Embryonic facial prominence (tissue), 1 donor: ENCODE measurements at regions not wholly inside any gene's neighbourhood (a gene's known extent, or its start where the extent isn't known, plus 50 kb on each side); places are given as distances from the start of the nearest gene placed in this dataset.

Source experiments
- DNase-seq: peaks from one replicate; pipeline ENCODE4 v3.0.0-alpha.2; 2016; ENCODE audit errors: extremely low spot score

DNA sequence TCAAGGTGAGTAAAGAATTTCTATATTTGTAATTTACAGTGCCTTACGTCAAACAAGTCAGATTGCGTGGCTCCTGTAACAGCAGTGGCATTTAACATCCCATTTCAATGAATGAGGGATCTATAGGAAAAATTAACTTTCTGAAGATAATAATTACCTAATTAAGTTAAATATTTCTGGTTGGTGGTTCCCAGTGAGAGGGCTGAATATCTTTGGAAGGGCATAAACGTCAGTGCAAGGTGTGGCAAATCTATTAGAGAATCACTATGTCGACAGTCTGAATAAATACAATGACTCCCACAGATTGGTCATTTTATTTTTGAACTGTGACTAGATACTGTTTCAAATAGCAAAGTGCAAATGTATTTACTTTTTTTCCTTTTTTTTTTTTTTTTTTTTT, 80.0 kb downstream of the S1PR1 start:
- DNase-seq = no peak

DNA sequence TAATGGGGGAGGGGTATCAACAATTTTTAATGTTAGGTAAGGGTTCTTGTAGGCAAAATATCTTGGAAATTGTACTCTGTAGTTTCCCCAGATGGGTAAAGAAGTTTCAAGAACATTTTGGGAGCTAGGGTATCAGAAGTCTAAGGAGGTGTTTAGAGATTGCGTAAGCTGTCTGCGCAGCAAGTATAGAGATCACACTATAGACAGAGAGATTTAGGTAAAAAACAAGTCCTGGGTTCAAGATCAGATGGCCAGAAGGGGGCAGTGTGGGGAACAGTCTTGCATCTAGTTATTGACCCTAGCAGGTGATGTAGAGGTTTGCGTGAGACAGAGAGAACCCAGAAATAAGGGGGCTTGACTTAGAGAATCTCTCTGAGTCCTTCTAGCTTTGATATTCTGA, 80.8 kb downstream of the S1PR1 start:
- no peak for DNase-seq

DNA sequence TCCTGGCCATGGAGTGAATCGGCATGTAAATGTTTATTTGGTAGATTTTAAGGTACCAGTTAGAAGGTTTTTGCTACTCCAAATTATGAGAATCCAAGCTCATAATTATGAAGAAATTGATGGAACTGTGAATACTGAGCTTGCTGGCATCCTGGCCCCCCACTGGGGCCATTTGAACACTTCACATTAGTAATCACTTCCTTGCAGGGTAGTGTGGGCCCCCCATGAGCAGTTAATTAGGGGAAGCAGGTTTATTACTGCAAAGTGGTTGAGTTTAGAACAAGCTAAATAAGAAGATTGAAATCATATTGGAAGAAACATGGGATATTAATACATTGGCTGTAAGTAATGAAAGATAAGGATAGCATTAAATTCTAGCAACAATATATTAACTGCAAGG, 86.7 kb downstream of the S1PR1 start:
- no peak for DNase-seq

DNA sequence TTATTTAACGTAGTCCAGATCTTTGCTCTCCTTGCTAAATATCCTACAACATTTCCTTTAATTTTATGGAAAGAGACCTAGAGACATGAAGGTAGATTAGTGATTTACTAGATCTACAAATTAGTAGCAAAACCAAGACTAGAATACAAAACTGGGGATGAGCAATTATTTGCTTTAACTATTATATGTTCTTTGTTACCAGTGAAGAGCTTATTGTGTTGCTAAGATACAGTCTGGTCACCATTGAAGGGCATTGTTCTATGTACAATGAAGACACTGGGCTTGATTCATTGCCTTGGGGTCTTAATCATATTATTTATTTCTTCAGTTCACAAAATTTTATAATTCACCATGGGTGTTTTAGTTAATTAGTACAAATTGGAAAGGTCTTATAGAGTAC, 88.3 kb downstream of the S1PR1 start:
- no peak for DNase-seq

DNA sequence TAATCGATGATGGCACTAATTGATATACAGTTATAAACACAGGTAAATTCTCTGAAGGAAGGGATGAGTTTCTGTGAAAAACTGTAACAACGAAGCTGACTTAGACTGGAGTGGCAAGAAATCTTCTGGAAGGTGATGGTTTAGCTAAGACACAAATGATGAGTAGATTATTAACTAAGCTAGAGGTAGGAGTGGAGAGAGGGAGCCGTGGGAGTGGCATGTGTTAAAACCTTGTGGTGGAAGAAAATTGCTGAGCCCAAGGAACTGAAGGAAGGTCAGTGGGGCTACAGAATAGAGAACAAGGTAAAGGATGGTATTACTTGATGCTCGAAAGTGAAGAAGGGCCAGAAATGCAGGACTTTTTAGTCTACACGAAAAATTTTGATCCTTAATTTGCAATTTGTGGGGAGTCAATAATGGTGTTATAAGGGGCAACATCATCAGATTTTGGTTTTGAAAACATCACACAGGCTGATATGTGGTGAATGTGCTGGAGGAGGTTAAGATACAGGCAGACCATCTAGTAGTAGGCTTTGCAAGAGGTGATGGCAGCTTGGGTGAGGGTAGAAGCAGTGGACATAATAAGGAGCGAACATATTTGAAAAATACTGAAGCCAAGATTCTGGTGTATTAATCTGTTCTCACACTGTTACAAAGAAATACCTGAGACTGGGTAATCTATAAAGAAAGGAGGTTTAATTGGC, 93.8 kb downstream of the S1PR1 start:
- no peak for DNase-seq

DNA sequence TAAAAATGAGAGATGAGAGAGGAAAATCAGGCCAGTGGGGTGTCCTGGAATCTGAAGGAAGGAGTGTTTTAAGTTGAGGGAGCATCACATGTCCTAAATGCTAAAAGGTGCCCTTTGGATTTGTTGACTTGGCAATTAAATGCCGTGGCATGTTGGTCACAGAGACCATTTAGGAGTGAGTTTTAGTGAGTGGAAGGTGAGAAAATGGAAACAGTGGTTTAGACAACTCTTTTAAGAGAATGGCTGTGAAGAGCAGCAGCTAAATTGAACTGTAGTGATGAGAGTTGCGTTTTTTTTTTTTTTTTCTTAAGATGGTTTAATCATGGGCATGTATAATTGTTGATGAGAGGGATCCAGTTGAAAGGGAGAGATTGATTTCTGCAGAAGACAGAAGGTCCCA, 95.0 kb downstream of the S1PR1 start:
- no peak for DNase-seq

DNA sequence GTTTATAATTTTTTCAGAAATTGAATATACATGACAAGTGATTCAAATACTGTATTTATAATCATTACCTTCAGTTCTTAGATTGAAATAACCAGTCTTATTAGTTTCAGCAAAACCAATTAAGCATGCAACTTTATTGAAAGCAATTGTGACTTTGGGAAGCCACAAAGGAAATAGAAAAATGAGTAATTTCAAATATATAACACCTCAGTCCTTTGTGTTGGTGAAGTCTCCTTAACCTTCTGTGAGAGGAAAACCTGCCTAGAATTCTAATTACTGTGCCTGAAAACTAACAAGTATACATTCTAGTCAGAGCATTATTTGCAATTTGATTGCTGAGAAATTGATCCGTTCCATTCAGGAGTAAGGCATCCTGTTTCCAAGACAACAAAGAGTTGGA, 95.8 kb downstream of the S1PR1 start:
- no peak for DNase-seq

DNA sequence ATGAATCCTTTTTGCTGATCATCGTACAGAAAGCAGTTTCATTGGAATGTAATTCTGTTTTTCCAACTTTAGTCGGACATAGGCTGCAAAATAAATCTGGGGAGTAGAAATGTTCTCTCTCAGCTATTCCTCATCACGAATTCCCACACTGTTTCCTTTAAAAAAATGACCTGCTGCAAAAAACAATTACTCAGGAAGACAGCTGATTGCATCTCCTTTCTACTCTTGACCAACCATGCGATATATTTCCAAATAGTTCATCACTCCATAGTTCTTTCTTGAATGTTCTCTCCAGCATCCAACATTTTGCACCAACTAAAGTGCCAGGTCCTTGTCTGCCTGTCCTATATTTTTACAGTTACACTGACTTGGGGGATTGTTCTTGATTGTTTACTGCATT, 96.4 kb downstream of the S1PR1 start:
- DNase-seq = no peak

DNA sequence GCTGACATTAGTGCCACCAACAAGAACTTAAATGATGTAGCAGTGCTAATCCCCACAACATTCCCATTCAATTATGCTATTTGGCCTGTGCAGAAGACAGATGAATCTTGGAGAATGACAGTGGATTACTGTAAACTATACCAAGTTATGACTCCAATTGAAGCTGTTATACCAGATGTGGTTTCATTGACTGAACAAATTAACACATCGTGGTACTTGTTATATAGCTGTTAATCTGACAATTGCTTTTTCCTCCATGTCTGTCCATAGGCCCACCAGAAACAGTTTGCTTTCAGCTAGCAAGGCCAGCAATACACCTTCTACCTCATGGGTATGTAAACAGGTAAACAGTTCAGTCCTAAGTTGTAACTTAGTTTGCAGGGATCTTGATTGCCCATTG, 101.1 kb downstream of the S1PR1 start:
- no peak for DNase-seq

DNA sequence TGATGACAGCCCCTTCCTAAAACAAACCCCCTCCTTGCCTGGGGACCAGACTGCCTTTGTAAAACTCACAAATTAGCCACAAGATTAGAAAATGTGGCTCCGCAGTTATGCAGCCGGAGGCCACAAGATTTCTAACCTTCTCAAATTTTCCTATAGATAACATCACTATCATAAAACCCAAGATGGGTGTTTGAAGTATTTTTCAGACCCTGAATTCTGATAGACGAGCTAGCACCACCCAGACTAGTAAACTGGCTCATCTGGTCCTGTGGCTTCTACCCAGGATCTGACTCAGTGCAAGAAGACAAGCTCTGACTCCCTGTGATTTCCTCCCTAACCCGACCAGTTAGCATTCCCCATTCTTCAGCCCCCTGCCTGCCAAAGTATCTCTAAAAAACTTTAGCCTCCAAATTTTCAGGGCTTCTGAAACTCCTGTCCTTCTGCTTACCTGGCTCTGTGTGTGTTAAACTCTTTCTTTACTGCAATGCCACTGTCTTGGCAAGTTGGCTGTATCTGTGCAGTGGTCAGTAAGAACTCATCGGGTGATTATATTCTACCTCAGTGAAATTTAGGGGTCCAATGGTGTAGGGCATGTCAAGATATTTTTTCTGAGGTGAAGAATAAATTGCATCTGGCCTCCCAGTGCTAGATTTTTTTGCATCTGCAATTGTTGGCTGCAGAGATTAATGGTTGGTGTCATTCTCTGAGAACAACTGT, 102.1 kb downstream of the S1PR1 start:
- no peak for DNase-seq

DNA sequence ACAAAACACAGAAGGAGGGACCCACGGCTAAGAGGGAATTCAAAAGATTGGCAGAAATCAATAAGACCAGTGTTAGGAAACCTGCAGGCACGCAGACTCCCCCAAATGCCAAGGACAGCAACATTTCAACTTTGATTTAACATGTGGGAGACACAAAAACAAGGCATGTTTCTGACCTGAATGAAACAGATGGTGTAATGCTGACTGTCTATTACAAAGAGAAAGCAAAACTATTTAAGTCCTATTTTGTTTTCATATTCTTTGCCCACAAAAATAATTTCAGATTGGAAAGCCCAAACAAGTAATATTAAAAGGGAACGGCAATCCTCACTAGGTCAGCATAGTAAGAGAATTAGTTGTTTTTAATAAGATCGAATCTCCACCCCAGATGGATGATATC, 107.9 kb downstream of the S1PR1 start:
- no peak for DNase-seq

DNA sequence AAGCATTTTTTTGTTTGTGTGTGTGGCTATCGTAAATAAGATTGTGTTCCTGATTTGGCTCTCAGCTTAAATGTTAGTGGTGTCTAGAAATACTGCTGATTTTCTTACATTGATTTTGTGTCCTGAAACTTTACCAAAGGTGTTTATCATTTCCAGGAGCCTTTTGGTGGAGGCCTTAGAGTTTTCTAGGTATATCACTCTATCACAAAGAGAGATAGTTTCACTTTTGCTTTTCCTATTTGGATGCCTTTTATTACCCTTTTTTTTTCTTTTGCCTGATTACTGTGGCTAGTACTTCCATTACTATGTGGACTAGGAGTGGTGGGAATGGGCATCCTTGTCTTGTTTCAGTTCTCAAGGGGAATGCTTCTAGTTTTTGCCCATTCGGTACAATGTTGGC, 109.6 kb downstream of the S1PR1 start:
- no peak for DNase-seq

DNA sequence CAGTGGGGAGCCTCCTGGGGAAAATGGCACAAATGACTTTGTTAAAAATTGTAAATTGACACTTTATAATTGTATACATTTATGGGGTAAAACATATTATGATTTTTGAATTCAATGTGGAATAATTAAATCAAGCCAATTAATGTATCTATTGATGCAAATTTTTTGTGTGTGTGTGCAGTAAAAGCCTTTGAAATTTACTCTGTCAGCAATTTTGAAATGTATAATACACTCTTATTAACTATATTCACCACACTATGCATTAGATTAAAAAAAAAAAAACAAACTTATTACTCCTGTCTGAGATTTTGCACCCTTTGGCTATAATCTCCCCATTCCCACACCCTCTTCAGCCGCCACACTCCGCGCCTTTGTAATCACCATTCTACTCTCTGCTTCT, 119.2 kb downstream of the S1PR1 start:
- no peak for DNase-seq

DNA sequence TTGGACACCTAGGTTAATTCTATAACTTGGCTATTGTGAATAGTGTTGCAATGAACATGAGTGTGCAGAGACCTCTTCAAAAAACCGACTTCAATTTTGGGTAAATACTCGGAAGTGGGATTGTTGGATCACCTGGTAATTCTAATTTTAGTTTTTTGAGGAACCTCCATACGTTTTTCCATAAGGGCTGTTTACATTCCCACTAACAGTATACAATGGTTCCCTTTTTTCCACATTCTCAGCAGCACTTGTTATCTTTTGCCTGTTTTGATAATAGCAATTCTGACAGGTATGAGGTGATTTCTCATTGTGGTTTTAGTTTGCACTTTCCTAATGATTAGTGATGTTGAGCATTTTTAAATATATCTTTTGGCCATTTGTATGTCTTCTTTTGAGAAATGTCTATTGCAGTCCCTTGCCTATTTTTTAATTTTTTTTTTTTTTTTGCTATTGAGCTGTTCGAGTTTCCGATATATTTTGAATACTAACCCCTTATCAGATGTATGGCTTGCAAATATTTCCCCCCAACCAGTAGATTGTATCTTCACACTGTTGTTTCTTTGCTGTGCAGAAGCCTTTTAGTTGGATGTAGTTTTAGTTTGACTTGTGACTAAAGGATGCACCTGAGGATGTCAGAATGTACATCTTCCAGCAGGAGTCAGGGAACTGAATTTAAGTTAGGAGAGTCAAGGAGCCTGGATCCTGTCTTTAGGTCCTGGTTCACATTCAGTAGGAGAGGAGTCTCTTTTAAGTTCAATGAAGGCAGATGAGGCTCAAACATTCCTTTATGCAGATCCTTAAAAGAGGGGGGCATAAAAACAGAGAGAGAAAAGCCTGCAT, 120.0 kb downstream of the S1PR1 start:
- DNase-seq = no peak

DNA sequence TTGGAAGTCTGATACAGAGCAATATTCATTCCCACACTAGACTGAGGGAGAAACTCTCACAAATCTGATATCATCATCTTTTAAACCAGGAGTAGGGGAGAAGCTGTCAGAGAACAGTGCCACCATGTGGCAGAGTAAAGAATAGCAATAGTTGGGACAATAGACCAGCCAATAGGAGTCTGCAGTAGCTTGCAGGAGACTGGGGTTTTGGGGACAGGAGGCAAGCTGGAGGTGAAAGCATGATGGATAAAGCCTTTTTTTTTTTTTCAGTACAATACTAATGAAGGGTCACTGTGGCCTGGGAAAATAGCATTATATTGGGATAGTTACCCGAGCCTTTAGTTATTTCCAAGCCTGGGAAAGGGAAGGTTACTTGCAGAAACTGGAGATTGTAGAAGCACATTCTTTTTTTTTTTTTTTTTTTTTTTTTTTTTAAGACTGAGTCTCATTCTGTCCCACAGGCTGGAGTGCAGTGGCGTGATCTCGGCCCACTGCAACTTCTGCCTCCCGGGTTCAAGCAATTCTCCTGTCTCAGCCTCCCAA, 120.7 kb downstream of the S1PR1 start:
- peak; percentile 59 for DNase-seq

DNA sequence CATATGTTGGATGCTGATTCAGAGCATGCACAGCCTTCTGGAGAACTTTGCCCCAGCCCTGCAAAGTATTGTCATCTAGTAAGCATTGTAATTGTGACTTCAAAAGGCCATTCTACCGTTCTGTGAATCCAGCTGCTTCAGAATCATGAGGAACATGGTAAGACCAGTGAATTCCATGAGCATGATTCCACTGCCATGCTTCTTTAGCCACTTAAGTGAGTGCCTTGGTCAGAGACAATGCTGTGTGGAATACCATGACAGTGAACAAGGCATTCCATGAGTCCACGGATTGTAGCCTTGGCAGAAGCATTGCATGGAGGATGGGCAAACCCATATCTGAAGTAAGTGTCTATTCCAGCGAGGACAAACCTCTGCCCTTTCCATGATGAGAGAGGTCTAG, 123.7 kb downstream of the S1PR1 start:
- no peak for DNase-seq

DNA sequence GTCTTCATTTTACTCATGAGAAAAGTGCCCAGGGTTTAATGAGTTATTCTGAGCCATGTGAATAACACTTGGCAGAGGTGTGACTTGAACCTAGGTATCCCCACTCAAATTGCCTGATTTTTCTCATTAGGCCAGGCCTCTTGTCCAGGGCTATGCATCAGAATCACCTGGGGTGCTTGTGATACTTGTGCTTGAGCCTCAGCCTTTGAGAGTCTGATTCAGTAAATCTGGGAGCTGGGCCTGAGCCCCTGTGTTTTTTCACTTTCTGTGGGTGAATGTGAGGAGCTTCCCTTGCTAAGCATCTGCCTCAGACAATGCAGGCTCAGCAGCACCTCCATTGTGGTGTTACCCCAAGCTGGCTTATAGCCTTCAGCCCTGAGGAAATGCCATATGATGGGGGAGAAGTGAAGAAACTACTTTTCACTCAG, 127.1 kb downstream of the S1PR1 start:
- no peak for DNase-seq

DNA sequence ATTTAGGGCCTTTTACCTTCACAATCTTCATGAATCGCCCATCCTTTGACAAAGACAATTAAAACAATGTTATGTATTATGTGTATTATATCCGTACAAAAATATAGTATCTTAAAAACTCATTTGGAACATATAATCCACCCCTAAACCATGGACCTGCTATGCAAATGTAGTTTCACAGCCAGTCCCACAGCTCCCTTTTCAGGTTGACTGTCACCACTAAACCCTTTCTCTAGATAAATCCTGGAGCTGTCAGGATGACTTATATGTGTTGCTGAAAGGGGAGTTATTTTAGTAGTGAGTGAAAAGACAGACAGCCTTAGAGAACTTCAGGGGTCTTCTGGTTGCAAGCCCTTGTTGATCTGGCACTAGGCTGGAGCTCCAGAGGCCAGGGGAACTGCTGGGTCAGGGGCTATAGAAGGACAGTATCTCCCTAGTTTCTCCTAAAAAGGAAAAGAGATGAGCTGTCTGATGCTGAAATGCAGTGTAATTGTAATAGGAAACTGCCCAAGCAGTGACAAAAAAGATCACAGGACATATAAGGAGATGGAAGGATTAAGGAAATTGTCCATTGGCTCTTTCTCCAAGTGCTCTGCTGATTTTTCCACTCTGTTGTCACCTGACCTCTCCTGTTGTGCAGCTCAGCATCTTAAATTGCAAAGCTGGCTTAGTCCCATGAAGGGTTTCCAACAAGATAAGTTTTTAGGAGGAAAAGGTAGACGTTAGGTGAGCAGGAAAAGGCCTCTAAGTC, 127.7 kb downstream of the S1PR1 start:
- DNase-seq = no peak

DNA sequence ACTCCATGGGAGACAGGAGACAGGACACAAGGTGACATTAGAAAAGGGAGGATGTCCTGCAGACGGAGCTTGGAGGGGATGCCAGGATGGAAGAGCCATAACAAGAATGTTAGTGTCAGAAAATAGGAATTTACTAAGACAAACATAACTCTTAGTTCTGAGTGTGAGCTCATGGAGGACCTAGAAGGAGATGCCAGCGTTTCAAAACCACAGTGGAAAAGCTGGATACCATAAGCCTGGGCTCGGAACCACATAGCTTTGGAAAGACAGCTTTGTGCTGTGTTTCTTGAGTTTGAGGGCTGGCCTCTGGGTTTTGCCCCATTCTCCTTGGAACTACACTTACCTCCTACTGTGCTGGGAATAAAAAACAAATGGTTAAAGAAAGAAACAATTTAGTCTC, 128.4 kb downstream of the S1PR1 start:
- DNase-seq = no peak

DNA sequence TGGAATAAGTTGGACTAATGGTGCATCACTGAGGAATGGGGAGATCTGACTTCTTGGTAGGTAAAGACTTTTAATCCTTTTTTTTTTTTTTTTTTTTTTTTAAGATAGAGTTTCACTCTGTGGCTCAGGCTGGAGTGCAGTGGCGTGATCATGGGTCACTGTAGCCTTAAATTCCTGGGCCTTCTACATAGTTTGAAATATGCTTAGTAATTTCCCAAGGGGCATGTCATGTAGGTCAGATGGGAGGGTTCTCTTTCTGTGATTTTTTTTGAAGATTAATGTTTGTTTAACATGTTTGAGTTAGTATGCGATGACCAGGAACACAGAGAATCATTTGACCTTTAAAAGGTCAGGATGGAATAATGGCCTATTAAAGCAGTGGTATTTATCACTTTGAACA, 129.1 kb downstream of the S1PR1 start:
- no peak for DNase-seq

DNA sequence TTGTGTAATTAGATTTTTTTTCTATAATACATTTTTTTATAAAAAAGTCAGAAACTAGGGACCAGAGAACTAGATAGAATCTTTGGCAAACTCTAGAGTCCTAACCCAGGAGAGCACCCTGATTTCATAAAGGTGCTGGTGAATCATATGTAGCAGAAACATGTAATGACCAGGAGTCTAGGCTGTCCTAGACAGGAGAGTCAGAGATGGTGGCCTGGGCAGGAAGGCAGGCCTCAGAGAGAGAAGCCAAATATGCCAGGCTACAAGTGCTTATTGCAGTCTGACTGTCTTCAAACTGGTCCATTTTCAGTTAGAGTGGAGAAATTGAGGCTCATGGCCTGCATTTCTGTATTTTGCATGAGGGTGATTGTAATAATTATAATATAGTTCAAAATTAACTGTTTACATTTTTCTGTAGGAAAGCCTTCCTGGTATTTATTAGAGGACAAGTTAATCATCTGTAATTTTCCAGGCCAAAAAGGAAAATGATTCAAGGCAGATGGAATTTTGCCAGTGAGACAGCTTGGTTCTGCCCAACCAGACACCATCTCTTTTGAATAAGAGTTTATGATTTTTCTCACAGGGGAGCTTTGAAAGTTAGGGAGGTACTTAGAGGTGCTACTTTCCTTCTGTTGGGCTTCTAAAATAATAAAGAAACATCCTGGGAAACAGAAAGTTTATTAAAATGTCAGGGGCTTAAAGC, 129.8 kb downstream of the S1PR1 start:
- no peak for DNase-seq
